ENCODE measurements at regions not wholly inside any gene's neighbourhood (a gene's known extent, or its start where the extent isn't known, plus 50 kb on each side); places are given as distances from the start of the nearest gene placed in this dataset.

DNA sequence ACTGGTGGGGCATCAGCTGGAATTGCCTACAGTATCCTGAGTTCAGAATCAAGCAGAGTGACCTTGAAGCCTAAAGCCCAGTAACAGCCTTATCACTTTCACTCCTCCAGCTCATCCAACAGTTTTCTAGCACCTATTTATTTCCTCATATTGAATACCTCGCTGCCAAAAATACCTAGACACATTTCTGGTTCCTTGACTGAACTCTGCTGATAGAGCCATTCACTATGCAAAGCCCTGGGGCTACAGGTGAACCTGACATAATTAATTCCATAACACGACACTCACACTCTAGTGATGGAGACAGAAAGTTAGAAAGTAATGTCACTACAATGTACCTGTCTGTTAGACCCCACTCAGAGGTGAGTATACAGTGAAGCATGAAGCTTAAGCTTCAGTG lies 149.0 kb upstream of the STX18 start:
- H3K4me1 ChIP-seq (ENCODE audit: control extremely low read depth in 1 of 4, control insufficient read depth in 4 of 4, insufficient read depth in 4 of 4, low read length in 3 of 4) = no peaks in the 10 kb centered on the region
- no peaks in the 10 kb centered on the region for H3K27me3 ChIP-seq (replicated peaks in 2 of 5; ENCODE audit: control insufficient read depth in 4 of 5, insufficient read depth in 5 of 5, low read length in 4 of 5)
- ChIA-PET CTCF (interaction anchor here (0.6 to 1.5 kb wide), 2 partner anchors 11 kb away, joined by 3 read pairs; no protein-coding TSS in a partner anchor), POLR2A (interaction anchor here (0.5 kb wide), 1 partner anchor 646 kb away, joined by 3 read pairs; no protein-coding TSS in a partner anchor)
- peaks cover 0 to 3% (median 0%) of the 10 kb centered on the region in 5 experiments for H3K9me3 ChIP-seq (ENCODE audit: control extremely low read depth in 1 of 5, control insufficient read depth in 4 of 5, insufficient read depth in 2 of 5, low read depth in 1 of 5, low read length in 4 of 5)
- no peak for DNase-seq
- WGBS (ENCODE audit: insufficient coverage) = 86% methylated on average over 2 of the region's 2 CpGs
- no peak overlapping the region for H3K4me3 ChIP-seq (ENCODE audit: control insufficient read depth in 1 of 7, extremely low read depth in 1 of 7, insufficient read depth in 4 of 7, low read depth in 2 of 7, low read length in 6 of 7)
- peaks cover 0 to 9% (median 0%) of the 10 kb centered on the region in 4 experiments for H3K36me3 ChIP-seq (ENCODE audit: control insufficient read depth in 4 of 4, insufficient read depth in 4 of 4, low read length in 3 of 4)
- H3K27ac ChIP-seq (ENCODE audit: insufficient read depth in 1 of 2, low read depth in 1 of 2, low read length in 2 of 2, poor library complexity in 1 of 2, severe bottlenecking in 2 of 2) = no peak overlapping the region

DNA sequence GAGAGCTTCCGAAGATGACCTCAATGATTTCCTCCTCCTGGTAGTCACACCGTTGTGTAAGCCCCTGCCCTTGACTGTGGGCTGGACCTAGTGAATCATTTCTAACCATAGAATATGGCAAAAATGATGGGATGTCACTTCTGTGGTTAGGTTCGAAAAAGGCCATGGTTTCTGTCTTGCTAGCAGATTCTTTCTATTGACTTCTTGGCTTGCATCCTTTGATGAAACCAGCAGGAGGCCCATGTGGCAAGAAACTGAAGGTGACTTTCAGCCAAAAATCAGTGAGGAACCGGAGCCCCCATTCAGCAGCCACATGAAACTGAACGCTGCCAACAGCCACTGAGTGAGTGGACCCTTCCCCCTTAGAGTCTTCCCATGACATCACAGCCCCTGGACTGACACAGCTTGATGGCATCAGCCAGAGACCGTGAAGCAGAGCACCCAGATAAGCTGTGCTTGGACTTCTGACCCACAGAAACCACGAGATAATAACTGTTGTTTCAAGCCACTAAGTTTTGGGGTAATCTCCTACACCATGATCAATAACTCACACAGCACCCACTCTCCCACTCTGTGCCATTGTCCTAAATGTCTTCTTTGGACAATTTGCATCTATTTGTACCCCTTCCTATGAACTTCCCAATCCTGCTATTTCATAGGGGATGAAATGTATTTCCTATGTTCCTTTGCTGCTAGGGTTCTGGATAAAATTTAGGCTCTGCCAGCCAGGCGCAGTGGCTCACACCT lies 148.0 kb upstream of the STX18 start:
- no peak for DNase-seq
- POLR2A ChIA-PET = no interaction called here
- Histone ChIP-seq H3K27ac (ENCODE audit: insufficient read depth in 1 of 2, low read depth in 1 of 2, low read length in 2 of 2, poor library complexity in 1 of 2, severe bottlenecking in 2 of 2) (no peak overlapping the region), H3K36me3 (ENCODE audit: control insufficient read depth in 4 of 4, insufficient read depth in 4 of 4, low read length in 3 of 4) (peaks cover 0 to 9% (median 0%) of the 10 kb centered on the region in 4 experiments), H3K27me3 (replicated peaks in 2 of 5; ENCODE audit: control insufficient read depth in 4 of 5, insufficient read depth in 5 of 5, low read length in 4 of 5) (no peaks in the 10 kb centered on the region), H3K4me3 (ENCODE audit: control insufficient read depth in 1 of 7, extremely low read depth in 1 of 7, insufficient read depth in 4 of 7, low read depth in 2 of 7, low read length in 6 of 7) (no peak overlapping the region), H3K4me1 (ENCODE audit: control extremely low read depth in 1 of 4, control insufficient read depth in 4 of 4, insufficient read depth in 4 of 4, low read length in 3 of 4) (no peaks in the 10 kb centered on the region), H3K9me3 (ENCODE audit: control extremely low read depth in 1 of 5, control insufficient read depth in 4 of 5, insufficient read depth in 2 of 5, low read depth in 1 of 5, low read length in 4 of 5) (peaks cover 0 to 3% (median 0%) of the 10 kb centered on the region in 5 experiments)
- CTCF ChIA-PET = interaction anchor here (1.5 kb wide), 1 partner anchor 12 kb away, joined by 3 read pairs; no protein-coding TSS in a partner anchor
- 94% methylated on average over 6 of the region's 8 CpGs for WGBS (ENCODE audit: insufficient coverage)

DNA sequence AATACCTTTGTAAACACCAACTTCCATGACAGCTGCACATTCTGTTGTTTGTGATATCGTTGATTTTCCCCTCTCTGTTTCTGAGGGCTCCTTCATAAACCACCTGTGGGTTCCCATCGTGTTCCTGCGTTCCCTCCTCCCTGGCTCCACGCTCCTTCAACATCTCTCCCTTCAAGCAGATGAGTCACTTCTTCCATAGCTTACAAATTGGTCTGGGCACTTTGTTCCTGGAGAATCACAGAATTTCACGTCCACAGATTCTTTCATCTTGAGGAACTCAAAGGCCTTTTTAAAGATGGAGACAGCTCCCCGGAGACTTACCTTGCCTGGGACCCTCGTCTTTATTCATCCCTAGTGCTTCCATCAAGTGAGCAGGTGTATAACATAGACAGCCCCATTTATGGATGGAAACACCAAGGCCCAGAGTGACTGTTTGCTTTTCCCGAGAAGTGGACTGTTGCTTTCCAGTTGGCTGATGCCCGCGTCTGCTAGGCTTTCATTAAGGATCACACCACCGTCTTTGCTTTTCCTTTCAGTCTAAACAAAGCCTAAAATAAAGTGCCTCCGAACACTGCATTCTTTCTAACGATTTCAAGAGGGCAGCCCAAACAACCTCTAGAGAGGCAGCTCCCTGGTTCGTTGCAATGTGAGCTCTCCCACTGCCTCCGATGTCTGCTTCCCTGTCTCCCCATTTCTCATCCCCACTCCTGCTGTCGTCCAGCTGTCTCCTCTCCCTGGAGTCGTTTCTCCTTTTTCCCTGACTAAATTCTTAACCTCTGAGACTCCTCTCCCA lies 146.3 kb upstream of the STX18 start:
- Histone ChIP-seq H3K27ac (ENCODE audit: insufficient read depth in 1 of 2, low read depth in 1 of 2, low read length in 2 of 2, poor library complexity in 1 of 2, severe bottlenecking in 2 of 2) (no peak overlapping the region), H3K4me1 (ENCODE audit: control extremely low read depth in 1 of 4, control insufficient read depth in 4 of 4, insufficient read depth in 4 of 4, low read length in 3 of 4) (no peaks in the 10 kb centered on the region), H3K36me3 (ENCODE audit: control insufficient read depth in 4 of 4, insufficient read depth in 4 of 4, low read length in 3 of 4) (peaks cover 0 to 9% (median 0%) of the 10 kb centered on the region in 4 experiments), H3K4me3 (ENCODE audit: control insufficient read depth in 1 of 7, extremely low read depth in 1 of 7, insufficient read depth in 4 of 7, low read depth in 2 of 7, low read length in 6 of 7) (no peak overlapping the region), H3K27me3 (replicated peaks in 2 of 5; ENCODE audit: control insufficient read depth in 4 of 5, insufficient read depth in 5 of 5, low read length in 4 of 5) (no peaks in the 10 kb centered on the region), H3K9me3 (ENCODE audit: control extremely low read depth in 1 of 5, control insufficient read depth in 4 of 5, insufficient read depth in 2 of 5, low read depth in 1 of 5, low read length in 4 of 5) (peaks cover 0 to 3% (median 0%) of the 10 kb centered on the region in 5 experiments)
- WGBS (ENCODE audit: insufficient coverage) = 97% methylated on average over 16 of the region's 17 CpGs
- DNase-seq = no peak
- CTCF ChIA-PET = no interaction called here
- POLR2A ChIA-PET = no interaction called here

DNA sequence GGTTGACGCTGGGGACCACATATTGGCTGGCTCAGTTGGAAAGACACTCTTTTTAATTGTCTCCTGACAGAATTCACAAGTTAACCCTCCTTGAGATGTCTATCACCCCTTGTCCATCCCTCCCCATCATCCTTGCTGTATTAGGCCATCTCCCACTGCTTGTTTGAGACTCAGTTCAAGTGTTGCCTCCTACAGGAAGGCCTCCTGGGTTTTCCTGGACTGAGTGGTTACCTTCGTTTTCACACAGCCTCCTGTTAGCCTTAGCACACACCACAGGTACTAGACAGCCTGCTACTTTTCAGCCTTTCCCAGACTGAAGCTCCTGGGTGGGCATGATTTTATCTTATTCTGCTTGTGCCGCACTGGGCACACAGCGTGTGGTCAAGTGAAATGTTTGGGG lies 145.3 kb upstream of the STX18 start:
- no peak overlapping the region for H3K27ac ChIP-seq (ENCODE audit: insufficient read depth in 1 of 2, low read depth in 1 of 2, low read length in 2 of 2, poor library complexity in 1 of 2, severe bottlenecking in 2 of 2)
- H3K4me3 ChIP-seq (ENCODE audit: control insufficient read depth in 1 of 7, extremely low read depth in 1 of 7, insufficient read depth in 4 of 7, low read depth in 2 of 7, low read length in 6 of 7) = no peak overlapping the region
- ChIA-PET CTCF (no interaction called here), POLR2A (no interaction called here)
- no peaks in the 10 kb centered on the region for H3K27me3 ChIP-seq (replicated peaks in 2 of 5; ENCODE audit: control insufficient read depth in 4 of 5, insufficient read depth in 5 of 5, low read length in 4 of 5)
- peaks cover 0 to 3% (median 0%) of the 10 kb centered on the region in 5 experiments for H3K9me3 ChIP-seq (ENCODE audit: control extremely low read depth in 1 of 5, control insufficient read depth in 4 of 5, insufficient read depth in 2 of 5, low read depth in 1 of 5, low read length in 4 of 5)
- WGBS (ENCODE audit: insufficient coverage) = 100% methylated on average over 2 of the region's 4 CpGs
- H3K36me3 ChIP-seq (ENCODE audit: control insufficient read depth in 4 of 4, insufficient read depth in 4 of 4, low read length in 3 of 4) = peaks cover 0 to 9% (median 0%) of the 10 kb centered on the region in 4 experiments
- DNase-seq = no peak
- no peaks in the 10 kb centered on the region for H3K4me1 ChIP-seq (ENCODE audit: control extremely low read depth in 1 of 4, control insufficient read depth in 4 of 4, insufficient read depth in 4 of 4, low read length in 3 of 4)

DNA sequence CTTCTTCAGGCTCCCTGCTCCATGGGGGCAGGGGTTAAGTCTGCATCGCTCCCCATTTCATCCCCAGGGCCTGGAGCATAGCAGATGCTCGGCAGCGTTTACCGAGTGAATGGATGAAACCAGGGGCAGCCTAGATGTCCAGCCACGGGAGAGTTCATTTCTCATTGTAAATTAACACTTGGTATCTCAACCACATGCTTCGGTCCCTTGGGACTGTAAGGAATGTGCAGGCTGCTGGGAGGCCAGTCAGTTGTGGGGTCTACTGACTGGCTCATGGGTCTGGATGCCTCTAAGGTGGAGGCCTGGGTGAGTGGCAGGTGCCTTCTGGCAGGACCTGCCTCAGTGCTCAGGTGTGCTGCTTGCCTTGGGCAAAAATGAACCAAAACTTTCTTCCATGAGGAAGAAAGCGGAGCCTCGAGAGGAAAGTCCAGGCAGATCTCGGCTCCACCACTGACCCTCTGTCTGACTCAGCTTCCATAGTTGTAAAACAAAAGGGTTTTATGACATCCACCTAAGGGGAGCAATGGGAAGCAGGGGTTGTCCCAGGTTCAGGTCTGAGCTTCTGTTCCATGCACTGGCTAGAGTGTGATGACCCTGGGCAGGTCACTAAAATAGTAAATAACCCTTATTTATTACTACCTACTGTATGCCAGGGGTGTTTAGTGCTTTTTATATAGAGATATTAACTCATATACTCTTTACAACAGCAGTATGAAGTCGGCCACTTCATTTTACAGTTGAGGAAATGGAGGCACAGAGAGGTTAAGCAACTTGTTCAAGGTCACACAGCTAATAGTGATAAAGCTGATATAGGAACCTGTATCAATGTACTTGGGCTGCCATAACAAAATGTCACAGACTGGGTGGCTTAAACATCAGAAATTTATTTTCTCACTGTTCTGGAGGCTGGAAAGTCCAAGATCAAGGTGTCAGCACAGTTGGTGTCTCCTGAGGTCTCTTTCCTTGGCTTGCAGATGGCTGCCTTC lies 144.3 kb upstream of the STX18 start:
- Histone ChIP-seq H3K27me3 (replicated peaks in 2 of 5; ENCODE audit: control insufficient read depth in 4 of 5, insufficient read depth in 5 of 5, low read length in 4 of 5) (no peaks in the 10 kb centered on the region), H3K9me3 (ENCODE audit: control extremely low read depth in 1 of 5, control insufficient read depth in 4 of 5, insufficient read depth in 2 of 5, low read depth in 1 of 5, low read length in 4 of 5) (peaks cover 0 to 3% (median 0%) of the 10 kb centered on the region in 5 experiments), H3K4me1 (ENCODE audit: control extremely low read depth in 1 of 4, control insufficient read depth in 4 of 4, insufficient read depth in 4 of 4, low read length in 3 of 4) (no peaks in the 10 kb centered on the region), H3K36me3 (ENCODE audit: control insufficient read depth in 4 of 4, insufficient read depth in 4 of 4, low read length in 3 of 4) (peaks cover 0 to 9% (median 0%) of the 10 kb centered on the region in 4 experiments), H3K27ac (ENCODE audit: insufficient read depth in 1 of 2, low read depth in 1 of 2, low read length in 2 of 2, poor library complexity in 1 of 2, severe bottlenecking in 2 of 2) (no peak overlapping the region), H3K4me3 (ENCODE audit: control insufficient read depth in 1 of 7, extremely low read depth in 1 of 7, insufficient read depth in 4 of 7, low read depth in 2 of 7, low read length in 6 of 7) (no peak overlapping the region)
- 96% methylated on average over 9 of the region's 10 CpGs for WGBS (ENCODE audit: insufficient coverage)
- ChIA-PET POLR2A (no interaction called here), CTCF (no interaction called here)
- no peak for DNase-seq

DNA sequence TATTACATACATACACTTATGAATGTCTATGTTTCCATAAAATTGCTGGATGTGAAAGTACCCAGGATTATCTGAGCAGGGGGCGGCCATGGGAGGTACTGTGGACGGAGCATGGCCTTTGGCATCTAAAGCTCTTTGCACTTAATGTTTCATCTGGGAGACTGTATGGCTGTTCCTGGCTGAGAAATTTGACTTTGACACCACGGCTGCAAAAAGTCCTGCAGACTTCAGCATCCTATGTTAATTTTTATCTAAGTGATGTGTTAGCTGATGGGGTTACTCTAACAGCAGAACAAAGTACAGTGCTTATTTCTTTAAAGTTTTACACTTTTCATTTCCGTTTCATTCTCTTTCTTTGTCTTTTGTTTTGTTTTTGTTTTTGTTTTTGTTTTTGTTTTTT lies 139.8 kb upstream of the STX18 start:
- ChIA-PET POLR2A (no interaction called here), CTCF (interaction anchor here (1.3 to 1.6 kb wide), 2 partner anchors 9 to 13 kb away, joined by 3 to 4 read pairs; no protein-coding TSS in a partner anchor)

More for the DNA sequence above, 139.8 kb upstream of the STX18 start:
- Histone ChIP-seq H3K4me3 (ENCODE audit: control insufficient read depth in 1 of 7, extremely low read depth in 1 of 7, insufficient read depth in 4 of 7, low read depth in 2 of 7, low read length in 6 of 7) (no peak overlapping the region), H3K27ac (ENCODE audit: insufficient read depth in 1 of 2, low read depth in 1 of 2, low read length in 2 of 2, poor library complexity in 1 of 2, severe bottlenecking in 2 of 2) (no peak overlapping the region), H3K4me1 (ENCODE audit: control extremely low read depth in 1 of 4, control insufficient read depth in 4 of 4, insufficient read depth in 4 of 4, low read length in 3 of 4) (no peaks in the 10 kb centered on the region), H3K9me3 (ENCODE audit: control extremely low read depth in 1 of 5, control insufficient read depth in 4 of 5, insufficient read depth in 2 of 5, low read depth in 1 of 5, low read length in 4 of 5) (no peaks in the 10 kb centered on the region), H3K27me3 (replicated peaks in 2 of 5; ENCODE audit: control insufficient read depth in 4 of 5, insufficient read depth in 5 of 5, low read length in 4 of 5) (no peaks in the 10 kb centered on the region), H3K36me3 (ENCODE audit: control insufficient read depth in 4 of 4, insufficient read depth in 4 of 4, low read length in 3 of 4) (no peaks in the 10 kb centered on the region)
- WGBS (ENCODE audit: insufficient coverage) = 90% methylated on average over 2 of the region's 4 CpGs
- no peak for DNase-seq
